Gastrocnemius medialis (tissue), 4 donors: ENCODE measurements at regions not wholly inside any gene's neighbourhood (a gene's known extent, or its start where the extent isn't known, plus 50 kb on each side); places are given as distances from the start of the nearest gene placed in this dataset.

Experiments
- ATAC-seq, 2 donors: fragments of 150-250 bp; one replicate each; pipeline ENCODE4 v1.9.1; 2016
- DNase-seq, 2 donors: peaks; one replicate each; pipeline ENCODE4 v3.0.0-alpha.2; 2019
- H3K27ac ChIP-seq, 4 donors: fragments of 200-600 bp; sonication (generic); 1 replicate in 1 of 4; 2 replicates in 3 of 4; pipeline ENCODE4 v1.5.1; 2016 to 2018; ENCODE audit warnings: mild to moderate bottlenecking in 2 of 4, moderate library complexity in 1 of 4
- H3K27me3 ChIP-seq, 3 donors: fragments of 200-600 bp; sonication (generic) in 2 of 3; 1 replicate in 1 of 3; 2 replicates in 2 of 3; pipeline versions ENCODE4 v1.5.1 to v1.6.0; 2016 to 2019; ENCODE audit warnings: mild to moderate bottlenecking in 1 of 3, moderate library complexity in 1 of 3
- H3K36me3 ChIP-seq, 2 donors: fragments of 200-600 bp; sonication (generic) in 1 of 2; one replicate each; pipeline ENCODE4 v1.5.1; 2017 to 2018
- H3K4me1 ChIP-seq, 2 donors: fragments of 200-600 bp; sonication (generic) in 1 of 2; one replicate each; pipeline ENCODE4 v1.5.1; 2016 to 2017; ENCODE audit warnings: mild to moderate bottlenecking in 2 of 2
- H3K4me3 ChIP-seq, 4 donors: fragments of 200-600 bp; sonication (generic) in 3 of 4; 1 replicate in 1 of 4; 2 replicates in 3 of 4; pipeline ENCODE4 v1.5.1; 2016 to 2019; ENCODE audit warnings: mild to moderate bottlenecking in 2 of 4
- H3K9me3 ChIP-seq, 3 donors: fragments of 200-600 bp; sonication (generic) in 2 of 3; 1 replicate in 1 of 3; 2 replicates in 2 of 3; pipeline ENCODE4 v1.5.1; 2016 to 2019
- POLR2A ChIP-seq, 2 donors: fragments of 450-650 bp; IDR thresholded peaks; one replicate each; pipeline ENCODE4 v1.6.1; 2017; ENCODE audit warnings: antibody characterized with exemption in 2 of 2, mild to moderate bottlenecking in 2 of 2, moderate library complexity in 2 of 2
- in situ Hi-C, 4 donors: fragments of 200-750 bp; cut with MboI; loops; one replicate each; pipeline versions ENCODE4 v1.15.0 to v1.8.0; 2017; ENCODE audit warnings: low sequenced_read_pairs in 4 of 4
- intact Hi-C: fragments of 100-400 bp; cut with DNase I; formaldehyde crosslinking; loops from one replicate; pipeline ENCODE4 v1.15.1; 2023; ENCODE audit warnings: low total_unique reads
- TF ChIP-seq, protein P1 (sequence below), 5 experiments: fragments of 450-650 bp in 3 of 5; fragments of 200-600 bp in 2 of 5; sonication (generic) in 2 of 5; IDR thresholded peaks in 4 of 5; conservative IDR thresholded peaks in 1 of 5; 1 replicate in 4 of 5; 2 replicates in 1 of 5; pipeline ENCODE4 v1.5.1; 2016 to 2019; ENCODE audit warnings: antibody characterized with exemption in 5 of 5, mild to moderate bottlenecking in 3 of 5, moderate library complexity in 3 of 5

DNA sequence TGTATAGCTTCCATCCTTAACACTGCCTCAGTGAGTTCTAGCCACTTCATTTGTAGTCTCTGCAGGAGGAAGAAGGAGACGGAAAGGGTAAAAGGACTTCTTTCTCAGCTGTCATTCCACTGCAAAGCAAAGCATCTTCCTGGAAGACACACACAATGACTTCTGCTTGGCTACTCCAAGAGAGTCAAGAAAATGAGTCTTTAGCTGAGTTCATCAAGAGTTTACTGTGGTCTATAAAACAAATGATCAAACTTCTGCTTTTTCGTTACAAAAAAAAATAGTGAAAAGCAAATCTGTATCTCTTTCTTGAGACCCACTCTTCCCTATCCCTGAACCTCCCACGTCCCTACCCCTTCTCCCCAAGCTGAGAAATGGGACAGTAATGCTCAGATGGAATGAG lies 205.0 kb upstream of the AHR start:
- no peak overlapping the region for H3K4me3 ChIP-seq
- no peak overlapping the region for H3K27ac ChIP-seq
- ATAC-seq (no peak), DNase-seq (no peak)
- in situ Hi-C loops, result no loop called here
- intact Hi-C loops, result no loop called here
- peaks cover 0 to 3% (median 0%) of the 10 kb centered on the region in 3 donors for H3K9me3 ChIP-seq
- no peaks in the 10 kb centered on the region for H3K36me3 ChIP-seq
- TF ChIP-seq POLR2A (IDR thresholded peaks at IDR 0.05), result no peak
- TF ChIP-seq, protein P1, sequence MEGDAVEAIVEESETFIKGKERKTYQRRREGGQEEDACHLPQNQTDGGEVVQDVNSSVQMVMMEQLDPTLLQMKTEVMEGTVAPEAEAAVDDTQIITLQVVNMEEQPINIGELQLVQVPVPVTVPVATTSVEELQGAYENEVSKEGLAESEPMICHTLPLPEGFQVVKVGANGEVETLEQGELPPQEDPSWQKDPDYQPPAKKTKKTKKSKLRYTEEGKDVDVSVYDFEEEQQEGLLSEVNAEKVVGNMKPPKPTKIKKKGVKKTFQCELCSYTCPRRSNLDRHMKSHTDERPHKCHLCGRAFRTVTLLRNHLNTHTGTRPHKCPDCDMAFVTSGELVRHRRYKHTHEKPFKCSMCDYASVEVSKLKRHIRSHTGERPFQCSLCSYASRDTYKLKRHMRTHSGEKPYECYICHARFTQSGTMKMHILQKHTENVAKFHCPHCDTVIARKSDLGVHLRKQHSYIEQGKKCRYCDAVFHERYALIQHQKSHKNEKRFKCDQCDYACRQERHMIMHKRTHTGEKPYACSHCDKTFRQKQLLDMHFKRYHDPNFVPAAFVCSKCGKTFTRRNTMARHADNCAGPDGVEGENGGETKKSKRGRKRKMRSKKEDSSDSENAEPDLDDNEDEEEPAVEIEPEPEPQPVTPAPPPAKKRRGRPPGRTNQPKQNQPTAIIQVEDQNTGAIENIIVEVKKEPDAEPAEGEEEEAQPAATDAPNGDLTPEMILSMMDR (IDR thresholded peaks at IDR 0.05 in 4 of 5, conservative IDR thresholded peaks at IDR 0.05 in 1 of 5), result no peak
- H3K27me3 ChIP-seq, result no peaks in the 10 kb centered on the region
- no peaks in the 10 kb centered on the region for H3K4me1 ChIP-seq

DNA sequence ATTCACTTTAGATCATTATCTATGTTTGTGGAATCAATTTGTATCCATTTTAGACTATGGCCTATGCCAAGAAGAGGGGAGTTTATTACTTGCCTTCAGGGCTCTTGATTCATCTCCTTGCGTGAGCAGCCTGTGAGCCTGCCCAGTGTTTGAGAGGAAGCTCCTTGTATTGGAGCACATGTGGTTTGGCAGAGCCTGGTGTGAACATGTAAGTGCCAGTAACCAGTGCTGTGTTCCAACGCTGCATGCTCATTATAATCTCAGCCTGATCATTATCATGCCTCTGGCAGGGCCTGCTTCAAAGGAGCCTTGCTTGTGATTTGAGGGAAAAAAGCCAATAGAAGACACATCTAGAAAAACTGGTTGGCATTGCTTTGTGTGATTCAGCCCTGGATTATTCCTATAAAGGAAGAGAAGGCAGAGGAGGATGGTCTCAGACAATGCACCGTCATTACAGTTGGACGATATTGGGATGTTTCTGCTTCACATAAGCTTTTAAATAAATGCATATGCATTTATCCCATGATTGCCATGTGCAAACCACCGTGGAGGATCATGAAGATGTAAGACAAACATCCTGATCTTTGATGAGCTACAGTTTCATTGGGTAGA lies 203.4 kb upstream of the AHR start:
- no peak overlapping the region for H3K27ac ChIP-seq
- intact Hi-C loops (no loop called here), in situ Hi-C loops (no loop called here)
- H3K4me3 ChIP-seq, result no peak overlapping the region
- H3K36me3 ChIP-seq, result no peaks in the 10 kb centered on the region
- DNase-seq (no peak), ATAC-seq (no peak)
- H3K9me3 ChIP-seq, result peaks cover 0 to 3% (median 0%) of the 10 kb centered on the region in 3 donors
- H3K27me3 ChIP-seq, result no peaks in the 10 kb centered on the region
- no peaks in the 10 kb centered on the region for H3K4me1 ChIP-seq
- TF ChIP-seq, protein P1 (IDR thresholded peaks at IDR 0.05 in 4 of 5, conservative IDR thresholded peaks at IDR 0.05 in 1 of 5), result no peak
- no peak for TF ChIP-seq POLR2A (IDR thresholded peaks at IDR 0.05)

DNA sequence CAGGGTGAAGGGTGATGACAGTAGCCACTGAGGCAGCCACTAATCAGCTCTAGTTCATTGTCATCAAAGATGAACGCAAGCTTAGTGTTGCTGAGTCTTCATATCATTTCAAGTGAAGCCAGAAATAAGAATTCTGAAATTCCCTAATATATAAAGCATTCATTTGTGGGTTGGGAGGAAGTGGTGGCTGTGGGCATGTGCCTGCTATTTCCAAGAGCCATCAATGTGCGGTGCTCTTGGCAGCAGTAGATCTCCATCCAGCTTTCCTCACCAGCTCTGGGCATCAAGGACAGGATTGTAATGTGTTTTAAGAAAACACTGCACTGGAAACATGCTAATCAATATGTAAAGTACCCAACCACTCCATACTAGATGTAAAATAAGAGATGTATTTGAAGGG lies 202.5 kb upstream of the AHR start:
- in situ Hi-C loops (no loop called here), intact Hi-C loops (no loop called here)
- Histone ChIP-seq H3K4me3 (no peak overlapping the region), H3K27me3 (no peaks in the 10 kb centered on the region), H3K36me3 (no peaks in the 10 kb centered on the region), H3K4me1 (no peaks in the 10 kb centered on the region), H3K9me3 (peaks cover 0 to 1% (median 0%) of the 10 kb centered on the region in 3 donors), H3K27ac (no peak overlapping the region)
- TF ChIP-seq POLR2A (IDR thresholded peaks at IDR 0.05), result no peak
- TF ChIP-seq, protein P1 (IDR thresholded peaks at IDR 0.05 in 4 of 5, conservative IDR thresholded peaks at IDR 0.05 in 1 of 5), result no peak
- DNase-seq, result no peak
- ATAC-seq, result no peak

DNA sequence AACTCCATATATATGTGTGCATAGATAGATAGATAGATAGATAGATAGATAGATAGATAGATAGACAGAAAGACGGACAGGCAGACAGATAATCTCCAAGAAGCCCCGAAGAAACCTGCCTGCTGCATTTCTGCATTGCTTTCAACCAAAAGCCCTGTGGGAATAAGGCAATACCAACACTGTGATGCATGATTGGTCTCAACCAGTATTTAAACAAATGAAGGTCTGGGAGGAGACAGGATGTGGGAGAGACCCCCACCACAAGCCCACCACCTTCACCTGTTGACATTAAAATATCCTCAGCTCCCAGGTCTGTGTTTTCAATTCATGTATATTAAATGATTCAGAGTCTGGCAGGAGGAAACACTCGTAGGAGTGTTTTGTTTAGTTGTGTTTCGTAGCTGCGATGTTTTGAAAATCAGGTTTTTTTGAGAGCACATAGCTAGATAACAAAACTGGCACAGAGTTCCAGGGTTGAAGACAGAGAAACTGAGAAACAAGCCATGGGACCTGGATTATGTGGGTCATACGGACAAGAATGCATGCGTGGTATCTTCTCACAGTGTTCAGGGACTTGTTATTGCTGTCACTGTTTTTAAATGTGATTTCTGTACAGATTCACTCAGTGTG lies 200.7 kb upstream of the AHR start:
- intact Hi-C loops, result no loop called here
- no peak for ATAC-seq
- H3K36me3 ChIP-seq, result no peaks in the 10 kb centered on the region
- TF ChIP-seq, protein P1 (IDR thresholded peaks at IDR 0.05 in 4 of 5, conservative IDR thresholded peaks at IDR 0.05 in 1 of 5), result no peak
- TF ChIP-seq POLR2A (IDR thresholded peaks at IDR 0.05), result no peak
- H3K4me1 ChIP-seq, result no peaks in the 10 kb centered on the region
- no peak for DNase-seq
- in situ Hi-C loops, result no loop called here
- no peak overlapping the region for H3K4me3 ChIP-seq
- H3K27ac ChIP-seq, result no peak overlapping the region
- H3K27me3 ChIP-seq, result no peaks in the 10 kb centered on the region
- no peaks in the 10 kb centered on the region for H3K9me3 ChIP-seq
